Activated CD8-positive, alpha-beta memory T cell treated with anti-CD3 and anti-CD28 coated beads for 36 hours (primary cell): ENCODE measurements at regions not wholly inside any gene's neighbourhood (a gene's known extent, or its start where the extent isn't known, plus 50 kb on each side); places are given as distances from the start of the nearest gene placed in this dataset.

ENCODE experiments used
- CTCF ChIA-PET: fragments of 350-600 bp; sonication (Branson Sonifier 250); formaldehyde crosslinking; loops from one replicate; lab custom pipeline; 2021; ENCODE audit warnings: antibody characterized with exemption; lab: Charles Lee
- POLR2A ChIA-PET: fragments of 350-600 bp; sonication (Branson Sonifier 250); formaldehyde crosslinking; loops from one replicate; lab custom pipeline; 2021; ENCODE audit warnings: antibody characterized with exemption; lab: Charles Lee

DNA sequence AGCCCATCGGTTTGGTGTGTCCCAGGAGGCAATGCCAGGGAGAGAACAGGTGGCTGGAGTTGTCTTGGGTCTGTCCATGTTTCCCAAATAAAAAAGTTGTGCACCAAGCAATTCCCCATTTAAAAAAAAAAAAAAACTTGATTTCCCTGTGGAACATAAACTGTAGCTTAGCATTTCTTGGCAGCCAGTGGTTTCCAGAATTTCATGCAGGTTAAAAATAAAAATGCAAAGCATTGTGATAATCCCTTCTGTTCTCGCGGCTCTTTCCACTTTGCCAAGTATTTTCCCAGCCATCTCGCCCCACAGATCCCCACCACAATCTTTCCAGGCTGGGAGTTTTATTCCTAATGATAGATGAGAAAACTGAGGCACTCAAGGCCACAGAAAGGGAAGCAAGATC lies 51.4 kb upstream of the MSX1 start:
- ChIA-PET POLR2A (interaction anchor here (0.6 kb wide), 1 partner anchor 727 kb away, joined by 4 read pairs; no protein-coding TSS in a partner anchor), CTCF (no interaction called here)

DNA sequence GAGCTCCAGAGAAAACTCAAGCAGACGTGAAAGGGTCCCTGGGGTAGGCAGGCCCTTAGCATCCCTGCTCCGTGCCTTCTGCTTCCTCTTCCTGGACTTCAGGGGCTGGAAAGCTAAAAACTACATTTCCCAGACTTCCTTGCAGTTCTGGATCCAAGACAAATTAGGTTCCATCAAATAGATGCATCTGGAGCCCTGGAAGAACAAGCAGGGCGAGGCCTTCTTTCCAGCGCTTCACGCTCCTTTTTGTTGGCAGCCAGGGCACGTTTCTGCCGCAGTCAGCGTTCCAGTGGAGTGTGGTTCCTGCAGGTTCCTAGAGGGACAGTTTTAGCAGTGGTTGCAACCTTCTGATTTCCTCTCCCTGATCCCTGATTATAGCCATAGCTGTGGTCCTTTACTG lies 53.6 kb upstream of the MSX1 start:
- ChIA-PET POLR2A (no interaction called here), CTCF (no interaction called here)

- POLR2A ChIA-PET: no interaction called here
- CTCF ChIA-PET: no interaction called here
Measured at GRCh38 chr4:4803912-4804296, 55.6 kb upstream of the MSX1 start.

- ChIA-PET CTCF (no interaction called here), POLR2A (no interaction called here)
Measured at GRCh38 chr4:4803216-4803911, 56.1 kb upstream of the MSX1 start.

DNA sequence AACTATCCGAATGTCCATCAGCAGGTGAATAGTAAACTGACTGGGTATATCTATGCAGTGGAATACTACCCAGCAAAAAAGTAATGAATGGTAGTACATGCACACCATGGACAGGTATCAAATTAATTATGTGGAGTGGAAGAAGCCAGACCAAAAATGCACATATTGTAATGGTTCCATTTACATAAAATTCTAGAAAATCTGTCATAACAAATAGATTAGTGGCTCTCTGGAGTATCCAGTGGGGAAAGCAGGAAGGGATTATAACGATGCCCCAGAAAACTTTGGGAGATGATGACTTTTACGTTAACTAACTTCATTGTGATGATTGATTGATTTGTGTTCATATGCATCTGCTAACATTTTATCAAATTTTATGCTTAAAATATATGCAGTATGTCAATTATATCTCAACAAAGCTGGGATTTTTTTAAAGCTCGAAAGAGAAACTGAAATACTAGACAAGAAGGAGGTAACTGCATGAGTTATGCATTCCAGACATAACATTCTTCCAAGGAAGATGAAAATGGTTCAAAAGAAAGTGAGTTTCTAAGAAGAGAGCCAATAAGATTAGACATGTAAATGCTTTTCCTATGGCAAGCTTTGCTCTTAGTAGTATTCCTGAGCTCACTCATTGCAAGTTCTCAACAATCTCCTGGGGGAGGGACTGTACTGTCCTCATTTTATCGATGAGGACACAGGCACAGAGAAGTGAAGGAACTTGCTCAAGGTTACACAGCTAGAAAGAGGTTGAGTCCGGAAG lies 58.6 kb upstream of the MSX1 start:
- ChIA-PET CTCF (interaction anchor here (0.5 kb wide), 1 partner anchor 140 kb away, joined by 3 read pairs; no protein-coding TSS in a partner anchor), POLR2A (no interaction called here)

- ChIA-PET CTCF (no interaction called here), POLR2A (no interaction called here)
Measured at GRCh38 chr4:4794421-4794820, 65.0 kb upstream of the MSX1 start.

GRCh38 chr4:4792466-4792865 lies 67.0 kb upstream of the MSX1 start:
- CTCF ChIA-PET: no interaction called here
- POLR2A ChIA-PET: no interaction called here

GRCh38 chr4:4791299-4792111 lies 68.0 kb upstream of the MSX1 start:
- CTCF ChIA-PET: no interaction called here
- POLR2A ChIA-PET: no interaction called here

DNA sequence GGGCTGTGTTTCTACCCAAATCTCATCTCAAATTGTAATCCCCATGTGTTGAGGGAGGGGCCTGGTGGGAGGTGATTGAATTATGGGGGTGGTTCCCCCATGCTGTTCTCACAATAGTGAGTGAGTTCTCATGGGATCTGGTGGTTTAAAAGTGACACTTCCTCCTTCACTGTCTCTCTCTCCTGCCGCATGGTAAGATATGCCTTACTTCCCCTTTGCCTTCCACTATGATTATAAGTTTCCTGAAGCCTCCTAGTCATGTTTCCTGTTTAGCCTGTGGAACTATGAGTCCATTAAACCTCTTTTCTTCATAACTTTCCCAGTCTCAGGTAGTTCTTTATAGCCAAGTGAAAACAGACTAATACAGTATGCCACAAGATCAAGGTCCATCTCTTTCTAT lies 70.0 kb upstream of the MSX1 start:
- ChIA-PET POLR2A (no interaction called here), CTCF (no interaction called here)

DNA sequence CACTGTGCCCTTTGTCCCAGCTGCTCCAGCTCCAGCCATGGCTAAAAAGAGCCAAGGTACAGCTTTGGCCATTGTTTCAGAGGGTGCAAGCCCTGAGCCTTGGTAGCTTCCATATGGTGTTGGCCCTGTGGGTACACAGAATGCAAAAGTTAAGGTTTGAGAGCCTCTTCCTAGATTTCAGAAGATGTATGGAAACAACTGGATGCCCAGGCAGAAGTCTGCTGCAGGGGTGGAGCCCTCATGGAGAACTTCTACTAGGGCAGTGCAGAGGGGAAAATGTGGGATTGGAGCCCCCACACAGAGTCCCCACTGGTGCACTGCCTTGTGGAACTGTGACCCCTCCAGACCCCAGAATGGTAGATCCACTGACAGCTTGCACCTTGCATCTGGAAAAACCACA lies 70.9 kb upstream of the MSX1 start:
- ChIA-PET CTCF (no interaction called here), POLR2A (no interaction called here)

DNA sequence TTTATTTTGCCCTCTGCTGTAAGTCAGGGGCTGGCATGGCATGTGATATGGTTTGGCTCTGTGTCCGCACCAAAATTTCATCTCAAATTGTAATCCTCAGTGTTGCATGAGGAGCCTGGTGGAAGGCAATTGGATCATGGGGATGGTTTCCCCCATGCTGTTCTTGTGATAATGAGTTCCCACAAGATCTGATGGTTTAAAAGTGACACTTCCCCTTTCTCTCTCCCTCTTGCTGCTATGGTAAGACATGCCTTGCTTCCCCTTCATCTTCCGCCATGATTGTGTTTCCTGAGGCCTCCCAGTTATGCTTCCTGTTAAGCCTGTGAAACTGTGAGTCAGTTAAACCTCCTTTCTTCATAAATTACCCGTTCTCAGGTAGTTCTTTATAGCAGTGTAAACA lies 72.0 kb upstream of the MSX1 start:
- ChIA-PET POLR2A (no interaction called here), CTCF (no interaction called here)

- POLR2A ChIA-PET: no interaction called here
- CTCF ChIA-PET: no interaction called here
Measured at GRCh38 chr4:4784379-4784778, 75.1 kb upstream of the MSX1 start.

DNA sequence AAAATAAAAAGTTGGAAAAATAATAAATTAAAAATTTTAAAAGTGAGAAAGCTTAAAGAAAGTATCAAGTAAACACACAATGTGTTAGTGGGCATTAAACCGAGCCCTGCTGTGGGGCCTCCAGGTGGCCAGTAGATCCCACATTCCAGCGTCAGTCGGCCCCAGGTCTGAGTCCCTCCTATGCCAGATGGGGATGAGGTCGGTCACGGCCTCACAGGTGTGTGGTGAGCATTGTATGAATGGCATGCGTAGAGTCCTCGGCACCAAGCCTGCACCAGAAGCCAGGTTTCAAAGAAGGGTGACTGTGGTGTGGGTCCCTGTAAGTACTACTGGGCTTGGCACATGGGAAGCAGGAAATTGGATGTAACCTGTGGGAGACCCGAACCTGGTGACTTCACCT lies 75.6 kb upstream of the MSX1 start:
- ChIA-PET CTCF (no interaction called here), POLR2A (no interaction called here)

GRCh38 chr4:4782969-4783368 lies 76.5 kb upstream of the MSX1 start:
- CTCF ChIA-PET: no interaction called here

DNA sequence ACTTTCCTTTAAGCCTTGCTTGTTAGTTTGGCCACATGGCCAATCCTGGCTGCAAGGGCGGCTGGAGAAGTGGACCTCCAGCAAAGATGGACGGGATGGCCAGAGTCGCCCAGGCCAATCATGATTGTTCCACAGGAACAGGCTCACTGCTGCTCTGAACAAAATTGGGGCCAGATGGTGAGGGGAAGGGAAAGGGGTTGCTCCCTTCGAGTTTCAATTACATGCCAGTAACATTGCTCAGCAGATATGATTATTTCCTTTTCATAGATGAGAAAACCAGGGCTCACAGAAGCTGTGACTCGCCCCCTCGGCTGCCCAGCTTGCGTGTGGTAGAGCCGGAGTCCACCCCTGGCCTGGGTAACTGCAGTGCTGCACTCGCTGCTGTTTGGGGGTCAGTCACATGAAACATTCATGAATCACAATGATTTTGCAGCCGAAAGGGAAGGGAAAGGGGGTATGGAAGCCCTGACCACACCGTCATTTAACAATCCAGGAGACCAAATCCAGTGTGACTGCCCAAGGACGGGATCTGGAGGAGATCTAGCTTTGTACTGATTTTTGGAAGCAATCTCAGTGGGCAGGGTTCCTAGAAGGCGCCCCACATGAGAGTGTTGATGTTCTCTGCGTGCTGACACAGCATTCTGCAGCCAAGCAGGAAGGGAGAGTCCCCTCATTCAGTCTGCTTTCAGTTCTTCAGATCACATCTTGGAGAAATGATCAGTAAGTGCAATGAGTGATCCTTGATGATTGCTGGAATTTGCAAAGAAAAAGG lies 77.3 kb upstream of the MSX1 start:
- ChIA-PET POLR2A (no interaction called here), CTCF (no interaction called here)

More at GRCh38 chr4:4782969-4783368, 76.5 kb upstream of the MSX1 start:
- POLR2A ChIA-PET: no interaction called here

- ChIA-PET POLR2A (no interaction called here), CTCF (no interaction called here)
Measured at GRCh38 chr4:4780729-4781244, 78.7 kb upstream of the MSX1 start.

DNA sequence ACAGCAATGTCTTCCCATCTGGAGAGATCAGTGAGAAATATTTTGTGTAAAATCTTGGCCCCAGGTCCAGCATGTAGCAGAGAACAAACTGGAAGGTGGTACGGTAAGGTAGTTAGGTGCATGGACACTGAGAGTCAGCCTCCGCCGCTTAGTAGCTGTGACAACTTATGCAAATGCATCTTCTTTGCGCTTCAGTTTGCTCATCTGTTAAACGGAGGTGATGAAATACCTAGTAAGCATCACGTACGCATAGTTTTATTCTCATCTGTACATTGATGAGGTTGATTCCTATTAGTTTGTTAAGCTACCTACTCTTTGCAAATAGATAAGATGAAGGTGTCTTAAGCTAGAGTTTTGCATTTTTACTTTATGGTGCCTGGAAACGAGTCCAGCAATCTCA lies 80.0 kb upstream of the MSX1 start:
- POLR2A ChIA-PET: no interaction called here
- CTCF ChIA-PET: no interaction called here

GRCh38 chr4:4779054-4779453 lies 80.4 kb upstream of the MSX1 start:
- POLR2A ChIA-PET: no interaction called here
- CTCF ChIA-PET: no interaction called here

- CTCF ChIA-PET: no interaction called here
- POLR2A ChIA-PET: no interaction called here
Measured at GRCh38 chr4:4778554-4778953, 80.9 kb upstream of the MSX1 start.

DNA sequence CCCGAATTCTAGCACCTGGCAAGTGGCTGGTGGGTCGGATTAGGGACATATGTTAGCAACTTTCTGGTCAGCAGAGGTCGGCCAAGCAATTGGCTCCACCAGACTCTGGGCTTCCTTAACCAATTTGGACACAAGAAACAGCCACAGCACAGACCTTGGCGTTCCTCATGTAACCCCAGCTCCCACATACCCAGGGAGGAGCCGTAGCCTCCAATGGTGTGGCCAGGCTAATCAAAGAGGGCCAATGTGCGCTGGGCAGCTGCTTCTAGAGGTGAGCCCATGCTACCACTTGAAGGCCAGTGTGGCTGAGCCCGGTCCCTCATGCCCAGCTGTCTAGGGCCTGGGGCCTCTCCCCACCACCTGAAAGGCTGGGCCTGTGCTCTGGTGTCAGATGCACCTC lies 82.5 kb upstream of the MSX1 start:
- POLR2A ChIA-PET: no interaction called here
- CTCF ChIA-PET: no interaction called here
